NCI-H460 (cell line): ENCODE measurements at regions not wholly inside any gene's neighbourhood (a gene's known extent, or its start where the extent isn't known, plus 50 kb on each side); places are given as distances from the start of the nearest gene placed in this dataset.

Experiments
- DNase-seq: peaks from one replicate; pipeline ENCODE4 v3.0.0-alpha.2; 2016; ENCODE audit warnings: low read depth; ENCODE audit errors: extremely low read depth

GRCh38 chr17:51540151-51540550 lies 279.8 kb downstream of the UTP18 start:
- DNase-seq, result no peak

GRCh38 chr17:51541215-51541614 lies 280.9 kb downstream of the UTP18 start:
- DNase-seq, result no peak

- DNase-seq, result no peak
Measured at GRCh38 chr17:51546114-51546513, 285.8 kb downstream of the UTP18 start.

GRCh38 chr17:51548125-51548524 lies 287.8 kb downstream of the UTP18 start:
- DNase-seq, result no peak

- no peak for DNase-seq
Measured at GRCh38 chr17:51555153-51555552, 294.8 kb downstream of the UTP18 start.

- no peak for DNase-seq
Measured at GRCh38 chr17:51559778-51560177, 299.4 kb downstream of the UTP18 start.

GRCh38 chr17:51560398-51560797 lies 300.1 kb downstream of the UTP18 start:
- no peak for DNase-seq

GRCh38 chr17:51563961-51564360 lies 303.6 kb downstream of the UTP18 start:
- DNase-seq, result no peak

GRCh38 chr17:51572115-51572514 lies 311.8 kb downstream of the UTP18 start:
- no peak for DNase-seq
